GM12872 (cell line): ENCODE measurements at regions not wholly inside any gene's neighbourhood (a gene's known extent, or its start where the extent isn't known, plus 50 kb on each side); places are given as distances from the start of the nearest gene placed in this dataset.

Source experiments
- TF ChIP-seq, protein P1 (sequence below): IDR thresholded peaks from 3 replicates; pipeline ENCODE4 v1.5.1; 2011; ENCODE audit warnings: low read depth, mild to moderate bottlenecking, low read length, moderate library complexity; ENCODE audit not compliant: insufficient read depth

- TF ChIP-seq, protein P1, sequence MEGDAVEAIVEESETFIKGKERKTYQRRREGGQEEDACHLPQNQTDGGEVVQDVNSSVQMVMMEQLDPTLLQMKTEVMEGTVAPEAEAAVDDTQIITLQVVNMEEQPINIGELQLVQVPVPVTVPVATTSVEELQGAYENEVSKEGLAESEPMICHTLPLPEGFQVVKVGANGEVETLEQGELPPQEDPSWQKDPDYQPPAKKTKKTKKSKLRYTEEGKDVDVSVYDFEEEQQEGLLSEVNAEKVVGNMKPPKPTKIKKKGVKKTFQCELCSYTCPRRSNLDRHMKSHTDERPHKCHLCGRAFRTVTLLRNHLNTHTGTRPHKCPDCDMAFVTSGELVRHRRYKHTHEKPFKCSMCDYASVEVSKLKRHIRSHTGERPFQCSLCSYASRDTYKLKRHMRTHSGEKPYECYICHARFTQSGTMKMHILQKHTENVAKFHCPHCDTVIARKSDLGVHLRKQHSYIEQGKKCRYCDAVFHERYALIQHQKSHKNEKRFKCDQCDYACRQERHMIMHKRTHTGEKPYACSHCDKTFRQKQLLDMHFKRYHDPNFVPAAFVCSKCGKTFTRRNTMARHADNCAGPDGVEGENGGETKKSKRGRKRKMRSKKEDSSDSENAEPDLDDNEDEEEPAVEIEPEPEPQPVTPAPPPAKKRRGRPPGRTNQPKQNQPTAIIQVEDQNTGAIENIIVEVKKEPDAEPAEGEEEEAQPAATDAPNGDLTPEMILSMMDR = no peak
These were observed 120.5 kb upstream of the COPS8 start for GRCh38 chr2:236965021-236965840.

- TF ChIP-seq, protein P1 = no peak
These were observed 119.9 kb upstream of the COPS8 start for GRCh38 chr2:236965841-236966096.

DNA sequence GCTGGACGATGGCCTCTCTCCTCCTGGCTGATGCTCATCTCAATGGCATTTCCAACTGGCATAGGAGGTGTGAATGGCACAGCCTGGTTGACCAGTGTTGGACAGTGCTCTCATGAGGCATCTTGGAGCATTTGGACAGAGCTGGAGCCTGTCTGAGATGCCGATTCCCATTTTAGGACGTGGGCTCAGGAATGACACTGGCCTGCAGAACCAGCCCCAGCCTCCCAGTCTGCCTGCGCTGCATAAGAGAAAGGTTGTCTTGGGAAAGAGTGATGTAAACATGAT lies 118.2 kb upstream of the COPS8 start:
- TF ChIP-seq, protein P1 = no peak

GRCh38 chr2:236968101-236968879 lies 117.4 kb upstream of the COPS8 start:
- TF ChIP-seq, protein P1 = no peak

- TF ChIP-seq, protein P1 = no peak
These were observed 116.7 kb upstream of the COPS8 start for GRCh38 chr2:236968880-236969534.

DNA sequence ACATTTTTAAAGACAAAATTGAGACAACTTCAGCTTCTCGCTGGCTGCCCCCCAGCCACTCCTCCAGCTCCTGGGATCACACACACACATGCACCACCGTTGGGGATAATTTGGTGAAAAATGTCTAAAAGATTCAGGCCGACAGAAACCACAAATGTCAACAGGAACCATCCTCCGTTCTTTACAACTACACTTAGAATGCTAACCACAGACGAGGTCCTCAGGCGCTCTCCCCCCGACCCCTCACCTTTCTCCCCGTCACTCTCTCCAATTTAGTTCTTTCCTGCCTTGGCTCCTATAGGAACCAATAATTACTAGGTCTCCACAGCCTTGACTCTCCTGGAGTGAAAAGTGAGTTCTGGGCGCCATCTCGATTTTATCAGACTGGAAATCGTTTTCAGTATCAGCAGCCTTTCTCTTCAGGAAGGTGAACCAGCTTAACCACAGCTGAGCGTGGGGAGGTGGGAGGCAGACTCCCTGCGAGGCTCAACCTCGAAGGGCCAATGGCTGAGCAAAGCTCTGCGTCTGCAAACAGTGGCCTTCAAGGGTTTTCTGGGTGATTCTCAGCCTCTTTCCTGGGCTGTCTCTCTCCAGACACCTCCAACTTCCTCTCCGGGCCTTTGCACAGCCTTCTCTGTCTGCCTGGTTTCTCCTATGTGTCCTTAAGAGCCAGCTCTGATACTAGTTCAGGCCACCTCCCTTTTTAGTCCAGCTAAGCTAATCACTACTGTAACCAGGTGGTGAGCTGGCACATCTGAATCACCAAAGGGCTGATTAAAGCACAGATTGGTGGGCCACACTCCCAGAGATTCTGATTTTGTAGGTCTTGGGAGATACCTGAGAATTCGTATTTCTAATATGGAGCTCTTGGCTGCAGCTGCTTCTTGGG lies 115.7 kb upstream of the COPS8 start:
- TF ChIP-seq, protein P1 = no peak

GRCh38 chr2:236970656-236971010 lies 115.1 kb upstream of the COPS8 start:
- TF ChIP-seq, protein P1 = no peak
